WI38 (cell line): ENCODE measurements at regions not wholly inside any gene's neighbourhood (a gene's known extent, or its start where the extent isn't known, plus 50 kb on each side); places are given as distances from the start of the nearest gene placed in this dataset.

ENCODE experiments used
- H3K4me3 ChIP-seq: 2 replicates; pipeline ENCODE4 v1.5.1; 2011; ENCODE audit warnings: low read depth, mild to moderate bottlenecking, control low read depth, low read length
- CTCF ChIP-seq: IDR thresholded peaks from 2 replicates; pipeline ENCODE4 v1.5.1; 2012; ENCODE audit warnings: low read depth, mild to moderate bottlenecking, control low read depth, low read length

DNA sequence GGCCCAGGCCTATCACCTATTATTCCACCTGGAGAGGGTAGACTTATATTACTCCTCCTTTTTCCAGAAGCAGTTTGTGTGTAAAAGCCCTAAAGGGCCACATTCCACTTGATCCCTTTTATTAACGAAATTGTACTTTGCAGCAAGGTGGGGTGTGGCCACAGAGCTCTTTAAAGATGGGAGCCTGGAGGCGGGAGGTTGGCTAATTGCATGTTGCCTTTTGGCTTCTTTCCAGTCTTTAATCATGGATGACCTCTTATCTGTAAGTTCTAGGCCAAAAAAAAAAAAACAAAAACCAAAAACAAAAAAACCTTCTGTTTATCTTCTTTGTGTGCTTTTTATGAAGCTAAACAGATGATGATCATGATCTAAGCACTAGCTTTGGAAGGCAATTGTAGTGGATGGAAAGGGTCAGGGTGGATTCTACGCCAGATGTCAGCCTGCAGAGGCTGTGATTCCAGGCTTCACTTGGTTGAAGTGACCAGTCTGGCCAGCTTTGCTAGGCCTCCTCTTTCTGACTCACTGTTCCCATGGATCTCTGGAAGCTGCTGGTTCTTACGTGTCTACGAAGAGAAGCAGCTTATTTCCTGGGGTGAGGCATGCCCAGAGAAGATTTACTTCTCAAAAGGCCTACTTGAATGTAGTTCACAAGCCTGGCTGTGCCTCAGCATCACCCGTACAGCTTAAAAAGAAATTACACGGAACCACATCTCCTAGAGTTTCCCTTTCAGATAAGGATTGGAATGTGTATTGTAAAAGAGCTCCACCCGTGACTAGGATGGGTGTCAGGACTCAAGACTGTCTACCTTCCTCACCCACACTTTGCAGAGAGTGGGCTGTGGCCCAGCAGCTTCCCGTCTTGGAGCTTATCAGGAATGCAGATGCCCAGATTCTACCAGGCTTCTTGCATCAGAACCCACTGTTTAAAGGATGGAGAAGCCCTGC lies 330.9 kb upstream of the C2CD4B start:
- H3K4me3 ChIP-seq = no peak overlapping the region
- no peak for TF ChIP-seq CTCF

- no peak for TF ChIP-seq CTCF
- H3K4me3 ChIP-seq = no peak overlapping the region
These were observed 332.3 kb upstream of the C2CD4B start for GRCh38 chr15:62497356-62497755.

DNA sequence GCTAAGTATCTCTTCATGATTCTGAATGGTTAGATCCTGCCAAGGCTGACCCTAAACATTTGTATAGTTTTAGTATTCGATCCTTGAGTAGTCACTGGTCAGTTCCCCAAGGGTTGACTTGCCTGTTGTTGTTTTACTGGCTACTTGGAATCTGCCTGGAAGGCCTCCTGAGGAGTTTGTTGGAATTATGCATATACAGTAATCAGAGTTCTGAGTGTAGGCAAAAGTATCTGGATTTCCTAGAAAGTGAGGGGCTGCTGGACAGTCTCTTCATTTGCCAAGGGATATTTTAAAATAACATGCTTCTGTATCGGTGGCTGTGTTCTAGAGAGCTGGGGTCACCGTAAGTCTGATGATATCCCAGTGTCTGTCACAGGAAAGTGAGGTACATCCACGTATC lies 333.2 kb upstream of the C2CD4B start:
- TF ChIP-seq CTCF = no peak
- no peak overlapping the region for H3K4me3 ChIP-seq

DNA sequence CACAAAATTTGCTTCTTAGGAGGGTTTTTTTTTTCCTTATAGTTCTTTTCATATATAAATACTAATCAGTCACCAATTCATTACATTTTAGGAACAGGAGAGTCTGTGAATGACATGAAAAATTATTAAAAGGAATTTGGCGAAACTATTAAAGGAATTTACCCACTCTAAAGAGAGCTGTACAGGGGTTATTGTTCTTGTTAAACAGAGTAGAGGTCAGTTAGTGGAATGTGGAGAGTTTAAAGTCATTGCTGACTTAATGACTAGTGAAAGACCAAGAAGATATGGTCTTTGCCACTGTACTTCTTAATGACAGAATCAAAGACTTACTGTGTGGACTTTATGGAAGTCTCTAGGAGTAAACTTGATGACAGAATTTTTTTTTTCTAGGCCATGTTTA lies 333.6 kb upstream of the C2CD4B start:
- no peak for TF ChIP-seq CTCF
- no peak overlapping the region for H3K4me3 ChIP-seq

- no peak for TF ChIP-seq CTCF
These were observed 335.2 kb upstream of the C2CD4B start for GRCh38 chr15:62500325-62500724.

GRCh38 chr15:62502451-62502850 lies 337.4 kb upstream of the C2CD4B start:
- TF ChIP-seq CTCF = no peak
- H3K4me3 ChIP-seq = no peak overlapping the region

More at GRCh38 chr15:62500325-62500724, 335.2 kb upstream of the C2CD4B start:
- no peak overlapping the region for H3K4me3 ChIP-seq

DNA sequence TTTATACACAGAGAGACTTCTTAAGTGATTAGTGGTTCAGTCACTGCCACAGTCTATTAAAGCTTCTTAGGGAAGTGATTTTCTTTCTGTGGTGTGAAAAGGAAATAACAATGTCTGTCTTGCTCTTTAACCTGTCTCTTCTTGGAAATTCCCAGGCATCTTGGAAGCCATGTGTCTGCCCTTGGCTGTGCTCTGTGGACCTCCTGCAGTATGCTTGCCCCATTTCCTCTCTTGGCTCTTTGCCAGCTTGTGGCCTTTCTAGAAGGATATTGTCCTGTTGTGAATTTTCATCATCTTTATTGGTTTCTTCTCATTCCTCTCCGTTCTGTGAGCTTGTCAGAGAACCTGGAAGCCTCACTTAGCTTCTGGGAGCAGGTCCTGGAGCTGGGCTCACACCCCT lies 338.4 kb upstream of the C2CD4B start:
- no peak overlapping the region for H3K4me3 ChIP-seq
- TF ChIP-seq CTCF = no peak
